ENCODE measurements at regions not wholly inside any gene's neighbourhood (a gene's known extent, or its start where the extent isn't known, plus 50 kb on each side); places are given as distances from the start of the nearest gene placed in this dataset.
"Not testable (repeated sequence)": the region's sequence is repeated elsewhere in the genome, so short reads cannot be mapped to it uniquely, and the experiment has no call there.

DNA sequence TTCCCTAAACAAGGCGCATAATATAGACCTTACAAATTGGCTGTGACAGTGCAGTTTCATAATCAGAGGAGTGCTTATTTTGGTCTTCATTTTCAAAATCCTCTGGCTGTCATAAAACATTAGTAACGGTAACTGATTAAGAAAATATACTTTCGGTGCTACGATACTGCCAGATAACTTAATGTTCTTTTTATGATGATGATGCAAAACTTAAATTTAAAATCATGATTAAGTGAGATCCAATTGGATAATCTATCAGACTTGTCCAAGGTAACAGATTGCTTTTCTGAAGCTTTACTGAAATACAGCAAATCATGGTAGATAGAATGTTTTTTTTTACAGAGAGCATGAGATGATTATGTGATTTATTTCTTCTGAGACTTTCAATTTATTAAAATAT, 364.2 kb upstream of the CNTN3 start:
- TF ChIP-seq, protein P1, sequence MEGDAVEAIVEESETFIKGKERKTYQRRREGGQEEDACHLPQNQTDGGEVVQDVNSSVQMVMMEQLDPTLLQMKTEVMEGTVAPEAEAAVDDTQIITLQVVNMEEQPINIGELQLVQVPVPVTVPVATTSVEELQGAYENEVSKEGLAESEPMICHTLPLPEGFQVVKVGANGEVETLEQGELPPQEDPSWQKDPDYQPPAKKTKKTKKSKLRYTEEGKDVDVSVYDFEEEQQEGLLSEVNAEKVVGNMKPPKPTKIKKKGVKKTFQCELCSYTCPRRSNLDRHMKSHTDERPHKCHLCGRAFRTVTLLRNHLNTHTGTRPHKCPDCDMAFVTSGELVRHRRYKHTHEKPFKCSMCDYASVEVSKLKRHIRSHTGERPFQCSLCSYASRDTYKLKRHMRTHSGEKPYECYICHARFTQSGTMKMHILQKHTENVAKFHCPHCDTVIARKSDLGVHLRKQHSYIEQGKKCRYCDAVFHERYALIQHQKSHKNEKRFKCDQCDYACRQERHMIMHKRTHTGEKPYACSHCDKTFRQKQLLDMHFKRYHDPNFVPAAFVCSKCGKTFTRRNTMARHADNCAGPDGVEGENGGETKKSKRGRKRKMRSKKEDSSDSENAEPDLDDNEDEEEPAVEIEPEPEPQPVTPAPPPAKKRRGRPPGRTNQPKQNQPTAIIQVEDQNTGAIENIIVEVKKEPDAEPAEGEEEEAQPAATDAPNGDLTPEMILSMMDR (IDR thresholded peaks at IDR 0.05; ENCODE audit: low read length, missing control alignments) = no peak
- DNase-seq (ENCODE audit: low read depth) = no peak
- H3K4me3 ChIP-seq (replicated peaks; ENCODE audit: low read depth, low read length) = no peak overlapping the region

DNA sequence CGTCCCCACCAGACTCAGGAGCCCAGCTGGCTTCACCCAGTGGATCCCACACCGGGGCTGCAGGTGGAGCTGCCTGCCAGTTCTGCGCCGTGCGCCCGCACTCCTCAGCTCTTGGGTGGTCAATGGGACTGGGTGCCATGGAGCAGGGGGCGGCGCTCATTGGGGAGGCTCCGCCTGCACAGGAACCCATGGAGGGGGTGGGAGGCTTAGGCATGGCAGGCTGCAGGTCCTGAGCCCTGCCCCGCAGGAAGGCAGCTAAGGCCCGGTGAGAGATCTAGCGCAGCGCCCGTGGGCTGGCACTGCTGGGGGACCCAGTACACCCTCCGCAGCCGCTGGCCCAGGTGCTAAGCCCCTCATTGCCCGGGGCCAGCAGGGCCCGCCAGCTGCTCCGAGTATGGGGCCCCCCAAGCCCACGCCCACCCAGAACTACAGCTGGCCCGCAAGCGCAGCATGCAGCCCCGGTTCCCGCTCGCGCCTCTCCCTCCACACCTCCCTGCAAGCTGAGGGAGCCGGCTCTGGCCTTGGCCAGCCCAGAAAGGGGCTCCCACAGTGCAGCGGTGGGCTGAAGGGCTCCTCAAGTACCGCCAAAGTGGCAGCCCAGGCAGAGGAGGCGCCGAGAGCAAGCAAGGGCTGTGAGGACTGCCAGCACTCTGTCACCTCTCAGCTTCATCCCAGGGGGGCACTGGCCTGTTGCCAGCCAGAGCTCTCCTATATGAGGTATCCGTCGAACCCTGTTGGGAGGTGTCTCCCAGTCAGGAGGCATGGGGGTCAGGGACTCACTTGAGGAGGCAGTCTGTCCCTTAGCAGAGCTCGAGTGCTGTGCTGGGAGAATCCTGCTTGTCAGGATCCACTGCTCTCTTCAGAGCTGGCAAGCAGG, 370.8 kb upstream of the CNTN3 start:
- not testable (repeated sequence) for H3K4me3 ChIP-seq (replicated peaks; ENCODE audit: low read depth, low read length); DNase-seq (ENCODE audit: low read depth)

DNA sequence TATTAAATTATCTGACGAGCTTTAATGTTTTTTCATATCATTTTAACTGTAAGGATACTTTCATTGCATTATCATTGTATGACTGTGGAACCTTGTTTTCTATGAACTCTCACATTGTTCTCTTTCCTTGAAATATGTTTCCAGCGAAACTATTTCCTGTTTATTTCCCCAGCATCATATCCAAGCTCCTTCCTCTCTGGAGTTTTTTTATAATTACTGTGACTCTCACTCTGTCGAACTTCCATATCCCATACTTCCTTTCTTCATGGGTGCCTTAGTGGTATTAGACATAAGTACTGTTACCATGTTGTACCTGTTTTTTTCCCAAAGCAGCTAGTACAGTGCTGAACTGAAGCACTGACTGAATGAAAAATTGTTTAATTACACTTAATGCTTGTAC, 373.6 kb upstream of the CNTN3 start:
- no peak overlapping the region for H3K4me3 ChIP-seq (replicated peaks; ENCODE audit: low read depth, low read length)
- no peak for DNase-seq (ENCODE audit: low read depth)
- TF ChIP-seq, protein P1 (IDR thresholded peaks at IDR 0.05; ENCODE audit: low read length, missing control alignments) = no peak

DNA sequence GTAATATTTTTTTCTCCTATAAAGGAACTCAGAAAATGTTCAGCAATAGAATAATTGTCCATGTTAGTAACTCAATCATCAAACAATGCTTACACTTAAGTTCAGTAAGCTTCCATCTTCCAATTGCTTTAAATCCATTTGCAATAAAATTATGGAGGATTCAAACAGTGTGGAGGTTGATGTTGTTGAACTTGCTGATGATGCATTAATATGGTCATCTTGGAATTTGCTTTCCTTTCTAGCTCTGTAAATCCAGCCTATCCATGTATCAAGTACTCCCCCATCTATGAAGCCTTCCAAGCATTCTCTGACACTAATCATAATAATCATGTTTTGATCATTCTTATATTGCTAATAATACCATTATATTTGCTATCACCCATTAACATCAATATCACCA, 378.4 kb upstream of the CNTN3 start:
- no peak for DNase-seq (ENCODE audit: low read depth)
- H3K4me3 ChIP-seq (replicated peaks; ENCODE audit: low read depth, low read length) = no peak overlapping the region
- TF ChIP-seq, protein P1 (IDR thresholded peaks at IDR 0.05; ENCODE audit: low read length, missing control alignments) = no peak

DNA sequence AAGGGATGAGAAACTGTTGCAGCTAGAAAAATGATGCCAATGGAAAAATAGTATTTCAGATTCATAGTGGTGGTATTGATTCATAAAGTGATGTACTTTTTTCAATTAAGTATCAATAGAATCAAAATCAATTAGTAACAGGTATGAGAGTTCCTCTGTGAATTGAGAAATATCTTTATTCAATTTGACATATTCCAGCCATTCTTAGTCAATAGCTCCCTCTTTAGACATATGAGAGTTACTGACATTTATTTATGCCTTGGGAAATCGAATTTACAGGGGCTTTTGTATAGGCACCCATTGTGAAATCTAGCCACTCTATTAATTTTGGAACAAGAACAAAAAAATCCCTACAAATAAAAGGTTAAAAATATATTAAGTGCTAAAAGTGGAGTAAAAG, 386.9 kb upstream of the CNTN3 start:
- TF ChIP-seq, protein P1 (IDR thresholded peaks at IDR 0.05; ENCODE audit: low read length, missing control alignments) = peak; percentile 28
- DNase-seq (ENCODE audit: low read depth) = peak; percentile 17
- no peak overlapping the region for H3K4me3 ChIP-seq (replicated peaks; ENCODE audit: low read depth, low read length)

DNA sequence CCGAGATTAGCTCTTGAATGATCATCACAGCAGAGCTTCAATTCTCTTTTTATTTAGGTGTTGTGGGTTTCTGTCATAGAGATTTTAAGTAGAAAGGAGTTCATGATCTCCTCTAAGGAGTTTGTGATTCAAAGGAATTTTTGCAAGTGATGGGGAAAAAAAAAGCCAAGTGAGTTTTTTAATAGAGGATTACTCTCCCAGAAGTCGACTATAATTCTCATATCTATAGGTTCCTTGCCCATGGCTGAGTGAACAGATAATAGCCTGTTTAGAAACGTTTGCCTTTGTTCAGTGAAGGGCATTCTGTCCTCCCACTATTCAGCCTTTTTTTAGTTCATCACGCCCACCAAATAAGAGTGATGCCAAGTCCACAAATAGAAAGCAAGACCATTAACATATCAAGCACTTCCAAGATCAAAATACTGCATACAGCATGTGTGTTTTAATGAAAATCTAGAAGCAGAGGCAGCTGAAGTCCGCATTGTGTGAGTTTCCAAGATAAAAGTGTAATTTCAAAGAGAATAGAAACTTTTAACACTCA, 398.4 kb upstream of the CNTN3 start:
- DNase-seq (ENCODE audit: low read depth) = no peak
- TF ChIP-seq, protein P1 (IDR thresholded peaks at IDR 0.05; ENCODE audit: low read length, missing control alignments) = no peak
- no peak overlapping the region for H3K4me3 ChIP-seq (replicated peaks; ENCODE audit: low read depth, low read length)

DNA sequence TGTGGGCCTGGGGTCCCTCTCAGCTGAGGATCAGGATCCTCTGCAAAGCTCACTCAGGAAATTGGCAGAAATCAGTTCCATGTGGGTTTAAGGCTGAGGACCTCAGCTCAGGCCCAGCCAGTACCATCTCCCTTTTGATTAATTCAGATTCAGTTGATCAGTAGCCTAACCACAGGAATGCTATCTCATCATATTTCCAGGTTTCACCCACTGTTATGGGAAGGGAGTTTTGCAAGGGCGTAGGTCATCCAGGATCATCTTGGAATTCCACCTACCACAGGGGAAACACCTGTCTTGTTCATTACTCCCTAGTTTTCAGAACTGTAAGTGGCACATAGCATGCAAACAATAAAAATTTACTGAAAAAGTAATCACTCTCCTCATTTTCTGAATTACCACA, 399.5 kb upstream of the CNTN3 start:
- TF ChIP-seq, protein P1 (IDR thresholded peaks at IDR 0.05; ENCODE audit: low read length, missing control alignments) = no peak
- no peak for DNase-seq (ENCODE audit: low read depth)
- H3K4me3 ChIP-seq (replicated peaks; ENCODE audit: low read depth, low read length) = no peak overlapping the region
